Right forelimb (tissue), 1 donor: ENCODE measurements at regions not wholly inside any gene's neighbourhood (a gene's known extent, or its start where the extent isn't known, plus 50 kb on each side); places are given as distances from the start of the nearest gene placed in this dataset.
A peak's percentile ranks its signal among the peaks of the same experiment; 100 is the strongest.

Experiments used
- DNase-seq: peaks from one replicate; pipeline ENCODE4 v3.0.0-alpha.2; 2018

DNA sequence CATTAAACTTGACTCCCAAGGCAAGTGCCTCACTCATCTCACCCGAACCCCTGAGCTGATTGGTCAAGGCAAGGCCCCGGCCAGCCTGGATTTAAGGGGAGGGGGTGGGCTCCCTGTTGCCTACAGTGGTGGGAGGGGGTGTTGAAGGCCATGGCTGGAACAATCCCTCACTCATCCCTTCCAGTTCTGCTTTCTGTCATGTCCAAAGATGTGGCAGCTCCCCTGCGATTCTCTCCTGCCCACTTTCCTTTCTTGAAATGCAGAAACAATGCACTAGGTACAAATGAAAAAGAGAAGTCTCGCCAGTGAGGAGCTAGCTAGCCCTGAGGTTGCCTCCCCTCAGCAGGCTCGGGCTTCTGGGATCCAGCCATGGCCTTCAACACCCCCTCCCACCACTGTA, 240.9 kb downstream of the SYK start:
- peak; percentile 27 for DNase-seq

DNA sequence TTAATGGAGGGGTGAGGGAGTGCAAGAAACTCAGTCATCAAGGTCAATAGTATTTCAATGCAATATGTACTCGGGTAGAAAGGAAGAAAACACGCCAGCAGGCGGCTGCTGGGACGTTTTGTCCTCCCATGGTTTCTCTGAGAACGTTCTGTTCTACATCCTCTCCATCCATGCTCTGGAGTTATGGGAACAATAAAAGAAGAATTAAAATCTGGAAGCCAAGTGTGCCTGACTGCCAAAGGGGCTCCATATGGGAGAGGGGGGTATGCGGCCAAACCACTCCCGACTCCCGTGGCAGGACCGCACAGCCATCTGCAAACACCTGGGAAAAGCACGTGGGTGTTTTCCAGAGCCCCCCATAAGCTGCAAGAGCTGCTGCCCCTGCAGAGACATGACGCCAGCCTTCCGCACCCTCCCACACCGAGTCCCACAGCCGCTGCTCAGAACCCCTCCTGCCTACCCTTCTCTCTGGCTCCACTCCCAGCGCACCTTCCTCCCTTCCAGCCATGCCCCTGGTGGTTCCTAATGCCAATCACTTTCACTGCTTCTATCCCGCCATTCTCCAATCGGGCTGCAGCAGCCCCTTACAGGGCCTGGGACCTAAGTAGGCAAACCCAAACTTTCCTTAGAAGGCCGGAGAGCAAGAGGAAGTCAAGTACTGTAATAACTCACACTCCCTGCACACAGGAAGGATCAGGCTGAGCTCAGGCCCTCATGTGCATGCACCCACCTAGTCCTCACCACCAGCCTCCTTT, 241.6 kb downstream of the SYK start:
- peak; percentile 59 for DNase-seq

DNA sequence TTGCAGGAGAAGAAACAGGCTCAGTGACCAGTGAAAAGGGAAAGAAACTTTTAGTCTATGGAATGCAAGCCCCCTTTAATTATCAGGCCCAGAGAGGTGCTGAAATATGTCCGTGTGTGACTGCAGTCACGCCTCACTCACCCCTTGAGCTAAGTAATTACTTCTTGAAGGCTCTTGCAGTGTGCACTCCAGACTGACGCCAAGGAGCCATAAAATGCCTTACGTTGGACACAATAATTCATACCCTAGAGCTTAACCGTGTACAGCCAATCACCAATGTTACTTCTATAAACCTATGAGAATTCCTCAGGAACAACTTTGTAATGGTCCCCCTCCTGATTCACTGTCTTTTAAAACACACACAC, 242.2 kb downstream of the SYK start:
- peak; percentile 36 for DNase-seq

DNA sequence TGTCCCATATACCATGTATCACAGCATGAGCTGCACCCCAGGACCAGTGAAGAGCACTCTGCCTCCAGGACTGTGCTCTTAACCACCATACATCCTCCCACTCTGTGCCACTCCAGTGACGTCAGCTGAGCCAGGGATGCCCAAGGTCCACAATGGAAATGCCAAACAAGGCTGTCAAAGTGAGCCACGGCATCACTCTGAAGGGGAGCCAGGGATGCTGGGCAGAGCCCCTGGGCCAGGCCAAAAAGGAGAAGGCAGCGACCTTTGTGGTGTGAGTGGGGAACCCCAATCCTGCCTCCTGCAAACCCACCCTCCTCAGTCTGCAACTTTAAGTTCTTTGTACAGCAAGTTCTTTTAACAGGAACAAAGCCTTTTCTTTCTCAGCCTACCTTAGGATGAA, 242.7 kb downstream of the SYK start:
- DNase-seq, result no peak

DNA sequence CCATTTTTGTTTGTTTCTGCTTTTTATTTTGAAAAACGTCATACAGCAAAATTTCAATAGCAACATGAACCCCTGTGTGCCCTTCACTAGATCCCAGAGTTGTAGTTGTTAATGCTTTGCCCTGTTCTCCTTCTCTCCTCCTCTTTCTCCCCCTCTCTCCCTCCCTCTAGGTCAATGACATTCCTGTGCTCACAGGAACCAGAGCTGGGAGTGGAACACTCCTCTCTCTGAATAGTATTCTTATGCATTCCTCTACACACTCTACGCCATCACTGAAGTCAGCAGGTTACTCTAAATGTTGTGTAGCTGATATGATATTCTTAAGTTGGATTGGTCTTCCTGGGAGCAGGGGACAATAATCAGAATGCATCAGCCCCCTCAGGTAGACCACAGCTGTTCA, 243.4 kb downstream of the SYK start:
- no peak for DNase-seq

DNA sequence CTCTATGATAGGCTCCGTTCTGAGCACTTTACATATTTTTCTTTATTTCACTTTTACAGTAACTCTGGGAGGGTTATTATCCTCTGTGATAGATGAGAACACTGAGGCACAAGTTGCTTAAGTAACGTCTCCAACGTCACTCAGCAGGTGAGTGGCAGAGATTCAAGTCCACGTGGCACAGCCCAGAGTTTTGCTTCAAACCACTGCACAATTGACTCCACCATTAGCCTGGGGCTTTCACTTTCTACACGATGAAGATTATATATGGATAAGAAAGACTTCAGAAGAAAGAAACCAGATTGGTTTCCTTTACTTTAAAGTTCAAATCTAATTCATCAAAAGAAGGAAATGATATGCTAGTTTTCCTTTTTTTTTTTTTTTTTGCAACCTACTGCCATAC, 245.9 kb downstream of the SYK start:
- no peak for DNase-seq

DNA sequence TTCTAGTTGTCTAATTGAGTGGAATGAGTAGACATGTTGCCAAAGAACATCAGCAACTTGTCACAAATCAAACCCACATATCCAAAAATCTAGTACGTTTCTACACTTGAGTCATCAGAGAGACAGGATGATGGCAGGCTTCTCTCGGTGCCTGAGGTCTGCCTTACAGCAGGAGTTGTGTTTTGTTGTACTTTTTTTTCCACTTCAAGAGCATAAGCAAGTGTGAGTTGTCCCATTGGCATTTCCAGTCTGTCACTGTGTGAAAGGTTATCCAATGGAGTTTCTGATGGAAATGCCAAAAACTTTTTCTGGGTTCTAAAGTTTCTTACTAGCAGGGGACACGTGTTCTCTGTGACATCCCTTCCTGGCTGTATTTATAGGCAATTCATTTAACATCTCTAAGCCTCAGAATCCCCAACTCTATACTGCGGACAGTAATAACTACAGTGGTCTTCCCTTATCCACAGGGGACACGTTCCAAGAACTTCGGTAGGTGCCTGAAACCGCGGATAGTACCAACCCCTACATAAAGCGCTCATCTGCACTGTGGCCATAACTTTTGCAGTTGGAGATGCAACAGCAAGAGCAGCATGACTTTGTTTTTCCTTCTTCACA, 246.5 kb downstream of the SYK start:
- DNase-seq, result no peak

DNA sequence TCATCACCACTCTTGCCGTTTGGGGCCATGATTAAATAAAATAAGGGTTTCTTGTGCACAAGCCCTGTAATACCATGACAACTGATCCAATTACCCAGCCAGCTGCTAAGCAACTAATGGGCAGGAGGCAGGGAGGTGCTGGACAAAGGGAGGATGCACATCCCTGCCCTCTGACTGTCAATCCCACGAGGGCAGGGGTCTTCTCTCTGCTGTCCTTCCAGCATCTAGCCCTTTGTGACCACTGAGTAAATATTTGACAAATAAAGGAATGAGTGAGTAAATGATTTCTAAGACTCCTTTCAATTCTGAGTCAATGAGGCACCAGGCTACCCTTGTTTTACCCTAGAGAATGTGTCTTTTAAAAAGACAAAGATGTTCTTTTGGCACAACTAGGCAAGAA, 247.1 kb downstream of the SYK start:
- peak; percentile 18 for DNase-seq

DNA sequence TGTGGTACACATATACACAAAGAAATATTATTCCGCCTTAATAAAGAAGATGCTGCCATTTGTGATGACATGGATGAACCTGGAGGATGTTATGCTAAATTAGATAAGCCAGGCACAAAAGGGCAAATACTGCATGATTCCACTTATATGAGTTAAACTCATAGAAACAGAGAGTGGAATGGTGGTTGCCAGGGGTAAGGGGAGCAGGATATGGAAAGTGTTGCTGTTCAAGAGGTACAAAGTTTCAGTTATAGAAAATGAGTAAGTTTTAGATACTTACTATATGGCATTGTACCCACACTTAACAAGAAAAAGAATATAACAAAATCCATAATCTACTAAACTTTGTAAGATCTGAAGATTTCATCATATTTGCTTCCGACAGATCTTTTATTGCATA, 252.2 kb downstream of the SYK start:
- DNase-seq, result no peak

DNA sequence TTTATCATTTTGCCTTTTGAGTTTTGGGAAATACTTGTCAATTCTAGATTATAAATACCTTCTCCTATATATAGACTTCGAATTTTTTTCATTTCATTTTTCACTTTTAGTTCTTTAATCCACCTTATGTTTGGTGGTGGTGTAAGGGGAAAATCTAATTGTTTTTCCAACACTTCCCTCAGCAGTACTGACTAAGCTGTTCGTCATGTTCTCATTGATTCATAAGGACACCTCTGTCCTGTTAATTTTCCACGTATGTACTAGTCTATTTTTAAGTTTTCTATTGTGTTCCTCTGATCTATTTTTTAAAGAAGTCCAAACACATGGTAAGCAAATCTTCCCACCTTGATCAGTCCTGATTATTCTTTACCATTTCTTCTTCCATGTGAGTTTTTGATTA, 254.2 kb downstream of the SYK start:
- DNase-seq, result no peak

DNA sequence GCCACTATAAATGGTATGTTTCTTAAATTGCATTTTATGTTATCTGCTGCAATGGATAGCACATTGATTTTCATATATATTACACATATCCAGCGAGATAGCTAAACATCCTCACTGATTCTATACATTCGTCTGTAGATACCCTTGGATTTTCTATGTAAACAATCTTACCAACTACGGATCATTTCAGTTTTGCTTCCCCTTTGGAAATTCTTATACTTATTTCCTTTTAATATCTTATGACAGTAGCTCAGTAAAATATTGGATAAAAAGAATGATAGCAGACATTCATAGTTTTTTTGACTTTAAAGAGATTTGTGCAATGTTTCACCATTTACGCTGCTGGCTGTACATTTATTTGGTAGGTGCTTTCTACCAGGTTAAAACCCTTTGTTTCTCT, 254.9 kb downstream of the SYK start:
- no peak for DNase-seq

DNA sequence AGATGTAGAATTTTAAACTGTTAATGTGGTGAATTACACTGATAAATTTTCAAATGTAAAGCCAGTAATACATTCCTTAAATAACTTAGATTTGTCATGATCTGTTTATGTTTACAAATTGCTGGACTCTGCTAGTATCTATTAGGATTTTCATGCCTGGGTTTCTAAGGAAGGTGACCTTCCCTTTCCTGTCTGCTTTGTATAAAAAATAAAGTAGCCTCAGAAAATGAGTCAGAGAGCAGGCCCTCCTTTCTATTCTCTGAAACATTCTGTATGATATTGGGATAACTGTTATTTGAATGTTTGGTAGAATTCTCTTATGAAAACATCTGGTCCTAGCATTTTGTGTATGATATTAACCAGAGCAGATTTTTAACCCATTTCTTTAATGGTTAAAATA, 255.3 kb downstream of the SYK start:
- no peak for DNase-seq

DNA sequence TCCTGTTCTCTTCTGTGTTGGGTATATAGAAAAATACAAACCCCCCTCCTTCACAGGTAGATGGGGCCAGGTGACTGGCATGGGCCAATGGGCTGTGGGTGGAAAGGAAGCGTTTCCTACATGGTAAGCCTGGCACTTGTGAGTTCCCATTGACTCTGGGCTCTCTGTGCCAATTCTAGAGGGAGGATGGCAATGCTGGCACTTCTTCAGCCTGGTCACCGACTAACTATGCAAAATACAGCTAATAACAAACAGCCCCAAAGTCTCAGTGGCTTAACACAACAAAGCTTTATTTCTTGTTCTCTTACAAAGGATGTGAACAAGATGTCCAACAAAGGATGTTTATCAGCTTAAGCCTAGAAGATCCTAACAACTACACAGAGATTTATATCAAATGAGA, 258.1 kb downstream of the SYK start:
- DNase-seq, result no peak

DNA sequence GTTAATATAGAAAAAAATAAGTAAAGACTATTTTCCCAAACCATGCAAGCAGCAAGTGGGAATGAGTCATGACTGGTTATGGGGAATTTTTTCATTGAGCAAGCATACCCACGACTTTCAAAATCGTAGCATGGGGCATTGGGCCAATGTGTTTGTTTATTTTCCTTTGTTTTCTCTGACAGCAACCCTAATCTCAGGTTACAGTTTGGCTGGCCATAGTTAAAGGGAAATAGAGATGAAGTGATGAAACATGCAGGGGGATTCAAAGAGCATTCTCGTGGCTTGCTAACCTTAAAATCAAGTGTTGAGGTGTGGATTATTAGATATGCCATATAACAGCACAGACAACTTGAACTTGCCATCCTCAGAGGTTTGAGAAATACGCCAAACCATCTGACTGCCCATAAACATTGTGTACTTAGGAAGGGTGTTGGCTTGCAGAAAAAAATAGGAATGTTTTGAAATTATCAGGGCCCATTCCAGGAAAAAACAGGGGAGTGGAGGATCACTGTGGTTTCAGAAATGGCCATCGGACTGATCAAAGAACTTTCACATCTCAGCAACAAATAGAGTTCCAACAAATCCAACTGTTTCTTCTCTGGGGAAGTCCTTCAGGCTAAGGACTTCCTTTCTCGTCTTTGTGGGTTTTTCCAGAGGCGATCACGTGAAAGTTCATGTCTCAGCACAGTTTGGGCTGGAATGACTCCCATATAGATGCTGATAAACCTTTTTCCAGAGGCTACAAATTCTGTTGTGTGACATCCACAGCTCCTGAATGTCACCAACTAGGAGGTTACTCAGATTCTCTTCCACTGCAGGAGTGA, 259.1 kb downstream of the SYK start:
- DNase-seq, result peak; percentile 42

DNA sequence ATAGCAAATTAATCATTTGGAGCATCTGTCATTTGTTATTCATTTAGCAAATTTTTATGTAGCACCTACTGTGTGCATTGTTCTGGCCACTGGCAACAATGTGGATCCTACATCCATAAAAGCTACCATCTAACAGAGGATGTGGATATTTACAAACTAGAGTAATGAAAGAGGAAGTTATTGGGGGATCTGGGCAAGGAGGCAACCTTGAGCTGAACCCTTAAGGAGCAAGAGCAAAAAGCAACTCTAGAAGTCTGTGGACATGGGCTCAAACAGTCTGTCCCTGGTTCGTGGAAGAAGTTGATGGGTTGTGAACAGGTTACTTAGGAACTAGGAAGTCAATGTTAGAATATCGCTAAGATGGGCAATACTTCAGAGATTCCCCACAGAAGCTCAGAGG, 259.9 kb downstream of the SYK start:
- no peak for DNase-seq

DNA sequence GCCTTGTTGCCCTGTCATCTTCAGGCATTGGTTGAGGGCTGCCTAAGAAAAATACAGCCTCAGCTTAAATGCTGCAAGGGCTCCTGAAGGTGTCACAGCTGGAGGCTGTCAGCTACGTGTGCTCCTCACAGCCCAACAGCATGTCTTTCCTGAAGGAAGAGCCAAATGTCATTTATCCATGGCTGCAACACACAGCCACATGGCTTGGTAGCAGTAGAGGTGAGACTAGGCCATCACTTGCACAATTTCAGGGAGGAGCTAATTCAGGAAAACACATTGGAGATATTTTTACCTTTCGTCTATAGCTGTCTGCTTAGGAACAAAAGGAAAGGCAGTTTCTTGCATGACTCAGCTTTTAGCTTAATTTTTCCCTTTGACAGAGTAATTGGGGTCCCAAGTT, 260.7 kb downstream of the SYK start:
- DNase-seq, result no peak

DNA sequence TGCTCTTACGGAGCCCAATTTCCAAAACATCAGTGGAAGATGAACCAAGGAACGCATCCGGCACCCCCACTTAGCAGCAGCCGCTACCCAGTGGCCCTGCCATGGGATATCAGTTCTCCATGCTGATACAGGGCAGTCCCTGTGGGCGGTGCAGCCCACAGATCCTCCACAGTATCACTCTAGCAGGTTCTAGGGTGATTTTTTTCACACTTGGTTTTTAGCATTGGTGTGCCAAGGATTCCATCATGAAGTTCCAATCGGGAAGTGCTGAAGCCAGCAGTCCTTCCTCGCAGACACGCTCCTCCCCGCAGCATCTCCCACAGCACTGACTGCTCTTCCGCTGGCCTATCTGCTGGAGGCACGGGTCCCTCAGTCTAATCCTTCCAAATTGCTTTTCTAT, 261.9 kb downstream of the SYK start:
- no peak for DNase-seq

DNA sequence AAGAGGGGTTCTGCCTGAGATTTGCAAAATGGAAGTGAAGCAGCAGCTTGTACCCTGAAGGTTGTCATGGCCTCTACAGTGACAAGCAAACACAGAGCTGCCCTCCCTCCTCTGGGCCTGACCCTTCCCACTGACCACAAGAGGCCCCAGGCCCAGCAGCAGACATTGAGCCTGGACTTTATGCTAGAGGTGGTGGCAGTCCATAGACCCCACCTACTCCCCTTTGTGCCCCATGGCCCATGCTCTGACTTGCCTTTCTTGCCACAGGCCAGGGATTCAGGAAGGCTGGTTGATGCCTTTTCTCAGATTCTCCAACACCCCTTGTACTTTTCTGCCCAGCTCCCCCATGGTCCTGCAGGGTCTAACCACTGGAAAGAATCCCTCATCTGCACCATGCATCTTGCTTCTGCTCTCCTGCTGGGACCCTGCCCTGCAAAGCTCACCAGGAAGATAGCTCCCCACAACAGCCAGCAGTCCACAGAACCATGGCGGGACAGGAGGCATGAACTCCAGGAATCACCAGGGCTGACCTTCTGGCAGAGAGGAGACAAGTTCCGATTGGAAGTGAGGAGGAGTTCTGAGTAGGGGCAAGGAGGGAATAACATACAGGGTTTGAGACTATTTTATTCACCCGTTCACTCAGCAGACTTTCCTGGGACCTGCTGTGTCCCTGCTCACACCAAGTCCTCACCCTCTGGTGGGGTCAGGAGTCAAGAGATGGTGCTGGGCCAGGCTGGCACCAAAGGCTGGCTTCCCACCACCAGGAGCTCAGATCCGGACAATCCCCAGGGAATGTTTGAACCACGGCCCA, 263.8 kb downstream of the SYK start:
- DNase-seq, result no peak

DNA sequence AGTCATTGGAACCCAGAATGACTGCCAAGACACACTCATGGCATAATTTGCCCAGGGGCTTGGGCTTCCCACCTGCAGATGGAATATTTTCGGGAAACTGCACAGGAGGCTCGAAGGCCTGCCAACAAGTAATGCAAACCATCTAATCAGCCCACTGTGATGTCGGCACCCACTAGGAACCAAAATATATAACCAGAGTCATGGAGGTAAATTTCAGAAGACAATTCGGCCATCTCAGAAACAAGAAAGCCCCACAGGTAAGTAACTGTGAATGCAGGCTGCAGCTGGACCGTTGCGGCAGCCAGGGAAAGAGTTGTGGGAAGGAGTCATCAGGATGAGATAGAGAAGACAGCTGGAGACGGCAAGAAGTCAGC, 264.4 kb downstream of the SYK start:
- DNase-seq, result no peak

DNA sequence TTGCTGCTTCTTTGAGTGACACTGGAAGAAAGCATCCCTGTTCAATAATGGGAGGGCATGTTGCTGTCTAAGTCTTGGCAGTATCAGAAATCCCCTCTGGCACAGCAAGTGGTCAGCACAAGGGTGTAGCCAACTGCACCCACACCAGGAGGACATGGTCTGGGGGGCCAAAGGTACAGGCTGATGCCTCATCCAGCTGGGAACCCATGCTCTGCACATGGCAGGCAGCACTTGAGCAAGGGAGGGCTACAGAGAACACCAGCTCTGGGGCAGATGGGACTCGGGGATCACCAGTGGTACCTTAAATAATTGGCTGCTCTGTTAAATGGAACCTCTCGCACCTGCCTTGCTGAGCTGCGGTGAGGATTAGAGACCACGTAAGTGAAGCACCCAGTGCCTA, 265.2 kb downstream of the SYK start:
- no peak for DNase-seq

DNA sequence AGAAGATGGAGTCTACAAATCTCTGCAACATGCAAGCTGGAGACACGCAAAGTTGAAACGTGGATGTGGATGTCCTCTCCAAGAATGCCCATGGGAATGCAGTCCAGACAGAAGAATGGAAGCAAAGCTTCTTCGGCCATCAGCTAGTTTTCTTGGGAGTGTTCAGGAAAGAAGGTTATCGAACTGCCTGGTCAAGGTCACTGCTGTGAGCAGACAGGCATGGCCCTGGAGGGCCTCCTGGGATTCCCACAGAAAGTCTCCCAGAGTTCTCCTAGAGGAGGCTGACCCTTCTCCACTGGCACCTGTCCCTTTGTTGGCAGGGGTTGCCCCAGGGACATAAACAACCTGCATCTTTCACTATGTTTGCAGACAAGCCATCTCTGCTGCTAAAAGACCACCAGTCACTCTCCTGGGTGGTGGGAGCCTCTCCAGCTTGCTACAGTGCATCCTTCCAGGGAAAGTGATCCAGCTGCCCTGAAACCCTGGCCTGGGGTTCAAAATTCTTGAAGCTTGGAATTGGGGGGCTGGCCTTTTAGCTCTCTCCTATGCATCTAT, 265.8 kb downstream of the SYK start:
- no peak for DNase-seq

DNA sequence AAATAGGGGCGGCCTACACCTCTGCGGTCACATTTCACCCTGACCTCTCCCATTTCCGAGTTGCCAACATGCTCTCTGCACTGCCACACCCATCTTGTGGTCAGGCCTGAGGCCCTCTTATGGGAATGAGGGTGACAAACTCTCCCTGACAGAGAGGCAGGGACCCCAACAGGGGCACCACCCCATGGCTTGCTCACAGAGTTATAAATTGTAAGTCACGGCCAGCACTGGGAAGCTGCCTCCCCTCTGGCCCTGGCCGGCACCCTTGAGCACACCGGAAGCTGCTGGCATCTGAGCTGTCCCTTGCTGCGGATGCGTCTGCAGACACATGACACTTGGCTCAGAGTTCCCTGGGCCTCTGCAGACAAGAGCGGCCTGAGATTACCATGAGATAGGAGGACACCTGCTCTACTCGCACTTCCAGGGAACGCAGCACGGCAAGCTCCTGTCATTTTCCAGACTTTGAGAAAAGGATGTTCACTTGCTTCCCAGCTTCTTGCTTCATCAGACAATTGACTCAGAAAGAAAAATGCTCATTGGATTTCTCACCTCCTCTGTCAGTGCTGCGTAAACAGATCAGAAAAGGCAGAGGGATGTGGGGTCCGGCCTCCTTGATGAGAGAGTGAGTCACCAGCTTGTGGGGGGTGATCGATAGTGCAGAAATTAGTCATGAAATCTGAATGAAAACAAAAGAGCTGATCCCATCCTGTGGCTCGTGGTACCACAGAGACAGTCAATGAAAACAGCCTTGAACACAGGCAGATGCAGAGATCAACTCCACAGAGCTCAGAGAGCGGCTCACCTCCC, 269.8 kb downstream of the SYK start:
- DNase-seq, result no peak
